HG02981 (cell line): ENCODE measurements at regions not wholly inside any gene's neighbourhood (a gene's known extent, or its start where the extent isn't known, plus 50 kb on each side); places are given as distances from the start of the nearest gene placed in this dataset.

Experiments
- ATAC-seq: cut with Tn5 transposase; IDR thresholded peaks from one replicate; pipeline ENCODE4 v1.9.1; 2021; ENCODE audit warnings: mild to moderate bottlenecking, moderate library complexity; ENCODE audit not compliant: unreplicated experiment

GRCh38 chr13:21757763-21758162, 86.9 kb downstream of the FGF9 start:
- ATAC-seq = no peak

- ATAC-seq = no peak
Observed at GRCh38 chr13:21758441-21758840, 87.6 kb downstream of the FGF9 start.

- no peak for ATAC-seq
Observed at GRCh38 chr13:21759463-21759862, 88.6 kb downstream of the FGF9 start.

GRCh38 chr13:21759911-21760310, 89.0 kb downstream of the FGF9 start:
- no peak for ATAC-seq

- no peak for ATAC-seq
Observed at GRCh38 chr13:21761770-21762169, 90.9 kb downstream of the FGF9 start.

GRCh38 chr13:21762512-21762911, 91.6 kb downstream of the FGF9 start:
- no peak for ATAC-seq

- no peak for ATAC-seq
Observed at GRCh38 chr13:21767032-21767431, 96.2 kb downstream of the FGF9 start.

GRCh38 chr13:21771075-21771474, 100.2 kb downstream of the FGF9 start:
- no peak for ATAC-seq

- ATAC-seq = no peak
Observed at GRCh38 chr13:21777166-21777565, 106.3 kb downstream of the FGF9 start.

- no peak for ATAC-seq
Observed at GRCh38 chr13:21777813-21778212, 106.9 kb downstream of the FGF9 start.

GRCh38 chr13:21782736-21783135, 111.9 kb downstream of the FGF9 start:
- no peak for ATAC-seq

GRCh38 chr13:21785990-21786389, 115.1 kb downstream of the FGF9 start:
- no peak for ATAC-seq

- no peak for ATAC-seq
Observed at GRCh38 chr13:21796066-21796465, 125.2 kb downstream of the FGF9 start.

GRCh38 chr13:21796775-21797514, 126.1 kb downstream of the FGF9 start:
- no peak for ATAC-seq

GRCh38 chr13:21797736-21798135, 126.9 kb downstream of the FGF9 start:
- ATAC-seq = no peak

GRCh38 chr13:21798181-21798580, 127.3 kb downstream of the FGF9 start:
- no peak for ATAC-seq

- no peak for ATAC-seq
Observed at GRCh38 chr13:21799671-21800070, 128.8 kb downstream of the FGF9 start.

- ATAC-seq = no peak
Observed at GRCh38 chr13:21800837-21801616, 130.2 kb downstream of the FGF9 start.

- no peak for ATAC-seq
Observed at GRCh38 chr13:21805733-21806132, 134.9 kb downstream of the FGF9 start.

- ATAC-seq = no peak
Observed at GRCh38 chr13:21812192-21812626, 141.3 kb downstream of the FGF9 start.

GRCh38 chr13:21813110-21813509, 142.2 kb downstream of the FGF9 start:
- no peak for ATAC-seq

GRCh38 chr13:21813844-21814243, 143.0 kb downstream of the FGF9 start:
- ATAC-seq = no peak
